A673 (cell line): ENCODE measurements at regions not wholly inside any gene's neighbourhood (a gene's known extent, or its start where the extent isn't known, plus 50 kb on each side); places are given as distances from the start of the nearest gene placed in this dataset.

Source experiments
- CTCF ChIP-seq: fragments of 300-800, 200-600 bp; sonication (generic); conservative IDR thresholded peaks from 2 replicates; pipeline ENCODE4 v1.5.1; 2017; ENCODE audit warnings: low read depth, mild to moderate bottlenecking, antibody characterized with exemption, low read length, moderate library complexity, mixed read lengths
- EZH2 ChIP-seq: fragments of 200-600 bp; sonication (generic); IDR thresholded peaks from 2 replicates; pipeline ENCODE4 v1.6.1; 2017; ENCODE audit warnings: borderline replicate concordance, low read depth, mild to moderate bottlenecking, mixed read lengths, antibody characterized with exemption, low read length; ENCODE audit not compliant: poor library complexity, severe bottlenecking

- TF ChIP-seq CTCF (no peak), EZH2 (no peak)
These were observed 168.5 kb upstream of the PCDH18 start for GRCh38 chr4:137700751-137701150.
